Activated CD4-positive, alpha-beta T cell treated with anti-CD3 and anti-CD28 coated beads, Interleukin-2, amount 50 U/mL, for 1 hour (primary cell): ENCODE measurements at regions not wholly inside any gene's neighbourhood (a gene's known extent, or its start where the extent isn't known, plus 50 kb on each side); places are given as distances from the start of the nearest gene placed in this dataset.

Experiments used
- DNase-seq: peaks from one replicate; pipeline ENCODE4 v3.0.0-alpha.2; 2020

DNA sequence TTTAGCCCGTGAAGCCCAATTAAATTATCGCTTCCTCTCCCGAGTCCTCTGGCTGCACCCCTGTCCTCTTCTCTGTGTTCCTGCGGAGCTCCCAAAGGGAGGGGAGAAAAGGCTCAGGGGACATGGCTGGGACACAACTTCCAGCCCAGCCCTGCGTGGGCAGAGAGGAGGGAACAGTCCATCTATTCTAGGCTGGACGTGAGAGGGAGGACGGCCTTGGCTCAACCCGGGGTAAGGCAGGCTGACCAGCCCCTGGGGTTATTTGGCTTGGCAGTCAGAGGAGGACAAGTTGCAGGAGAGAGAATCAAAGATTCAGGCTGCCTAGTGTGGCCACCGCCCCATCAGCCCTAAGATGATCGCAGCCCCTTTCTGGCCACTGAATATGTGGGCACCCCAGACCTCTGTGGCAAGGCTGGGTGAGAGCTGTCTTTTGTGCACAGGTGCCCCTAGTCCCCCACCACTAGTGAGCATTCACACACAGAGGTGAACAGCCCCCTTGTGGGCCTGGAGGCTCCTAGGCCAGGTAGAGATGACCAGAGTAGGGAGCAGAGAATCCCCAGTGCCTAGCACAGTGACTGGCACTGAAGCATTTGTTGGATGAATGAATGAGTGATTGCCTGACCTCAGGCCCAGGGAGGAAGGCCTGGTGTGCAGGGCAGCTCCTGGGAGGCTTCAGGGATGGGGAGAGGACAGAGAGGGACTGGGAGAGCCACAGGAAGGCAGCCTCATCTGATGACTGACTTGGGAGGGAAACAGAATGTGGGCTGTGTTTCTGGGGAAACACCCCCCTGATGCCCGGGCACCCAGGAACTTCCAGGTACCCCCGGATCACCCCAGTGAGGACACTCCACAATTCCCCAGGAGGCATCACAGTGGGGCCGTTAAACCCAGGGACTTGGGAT, 133.9 kb downstream of the C9orf50 start:
- DNase-seq, result no peak

DNA sequence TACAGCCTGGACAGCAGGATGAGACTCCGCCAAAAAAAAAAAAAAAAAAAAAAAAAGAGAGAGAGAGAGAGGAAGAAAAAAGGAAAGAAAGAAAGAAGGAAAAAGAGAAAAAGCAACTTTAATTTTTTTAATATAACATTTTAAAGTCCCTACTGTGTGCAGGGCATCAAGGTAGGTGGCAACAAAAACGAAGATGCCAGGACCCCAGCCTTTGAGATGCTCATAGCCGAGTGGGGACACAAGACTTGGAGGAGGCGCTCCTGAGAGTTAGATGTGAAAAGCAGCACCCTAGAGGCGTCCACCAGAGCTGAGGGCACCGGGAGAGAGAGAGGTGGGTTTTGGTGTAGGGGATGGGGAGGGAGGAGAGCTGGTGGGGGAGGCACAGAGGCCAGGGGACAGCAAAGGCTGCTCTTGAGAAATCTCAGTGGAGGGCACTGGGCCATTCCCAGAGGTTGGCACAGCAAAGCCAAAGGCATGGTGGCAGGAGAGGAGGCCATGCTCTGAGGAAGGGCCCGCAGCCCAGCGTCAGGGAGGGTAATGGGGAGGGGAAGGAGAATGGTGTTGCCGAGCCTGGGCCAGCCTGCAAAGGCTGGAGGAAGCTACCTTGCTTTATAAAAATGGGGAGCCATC, 135.6 kb downstream of the C9orf50 start:
- no peak for DNase-seq

DNA sequence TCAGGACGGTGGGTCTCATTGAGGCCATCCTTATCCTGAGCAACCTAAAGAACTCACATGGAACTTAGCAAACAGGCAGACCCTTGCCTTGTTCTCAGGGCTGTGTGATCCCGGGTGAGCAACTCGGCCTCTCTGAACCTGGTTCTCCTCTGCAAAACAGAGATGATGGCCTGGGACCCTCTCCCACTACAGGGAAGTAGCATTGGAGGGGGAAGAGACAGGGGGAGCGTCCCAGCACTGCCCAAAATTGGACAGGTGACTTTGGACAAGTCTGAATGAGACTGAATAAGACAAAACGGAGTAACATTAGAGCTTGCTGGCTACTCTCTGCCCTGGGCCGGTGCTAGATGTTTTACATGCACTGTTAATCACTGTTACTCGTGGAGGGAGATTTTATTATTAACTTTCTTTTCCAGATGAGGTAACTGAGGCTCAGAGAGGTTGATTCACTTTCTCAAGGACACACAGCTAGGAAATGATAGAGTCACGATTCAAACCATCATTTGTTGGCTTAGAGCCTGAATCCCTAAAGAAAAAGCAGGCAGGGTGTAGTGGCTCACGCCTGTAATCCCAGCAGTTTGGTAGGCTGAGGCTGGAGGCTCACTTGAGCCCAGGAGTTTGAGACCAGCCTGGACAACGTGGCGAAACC, 136.4 kb downstream of the C9orf50 start:
- DNase-seq, result no peak

DNA sequence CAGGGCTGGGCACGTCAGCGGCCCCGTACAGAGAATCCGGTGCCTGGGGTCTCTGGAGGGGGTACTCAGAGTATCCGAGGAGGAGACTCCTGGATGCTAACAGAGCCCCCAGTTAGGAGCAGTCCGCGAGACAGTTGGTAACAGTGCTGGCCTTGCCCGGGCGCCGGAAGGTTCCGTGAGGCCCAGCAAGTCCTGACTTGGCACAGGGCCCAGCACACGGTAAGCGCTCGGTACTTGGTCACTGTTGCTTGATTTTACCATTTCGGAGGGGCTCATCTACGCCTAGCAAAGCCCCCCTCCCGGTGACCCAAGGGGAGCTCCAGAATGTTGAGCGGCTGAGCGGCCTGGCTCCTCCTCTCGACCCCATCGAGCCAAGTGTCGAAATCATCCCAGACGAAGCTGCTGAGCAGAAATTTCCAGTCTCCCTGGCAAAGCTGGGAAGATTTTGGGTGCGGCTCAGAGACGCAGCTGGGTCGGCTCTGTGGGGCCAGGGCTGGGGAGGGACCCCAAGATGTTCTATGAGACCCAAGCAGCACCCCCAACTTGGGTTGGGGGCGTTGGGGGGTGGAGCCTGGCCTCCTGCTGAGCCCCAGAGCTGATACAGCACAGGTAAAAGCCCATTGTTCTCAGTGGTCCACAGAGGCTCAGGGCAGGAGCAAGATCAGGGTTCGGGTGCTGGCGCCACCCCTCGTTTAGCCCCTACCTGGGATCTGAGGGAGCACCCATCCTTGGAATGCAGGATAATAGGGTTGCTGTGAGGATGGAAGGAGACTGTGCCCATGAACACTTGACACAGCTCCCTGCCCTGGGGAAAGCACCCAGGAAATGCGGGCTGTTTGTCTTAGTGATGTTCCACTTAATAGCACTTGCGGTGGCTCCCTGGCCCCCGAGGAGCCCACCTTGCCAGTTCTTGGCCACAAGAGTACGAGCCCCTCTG, 137.2 kb downstream of the C9orf50 start:
- DNase-seq, result peak; percentile 32

DNA sequence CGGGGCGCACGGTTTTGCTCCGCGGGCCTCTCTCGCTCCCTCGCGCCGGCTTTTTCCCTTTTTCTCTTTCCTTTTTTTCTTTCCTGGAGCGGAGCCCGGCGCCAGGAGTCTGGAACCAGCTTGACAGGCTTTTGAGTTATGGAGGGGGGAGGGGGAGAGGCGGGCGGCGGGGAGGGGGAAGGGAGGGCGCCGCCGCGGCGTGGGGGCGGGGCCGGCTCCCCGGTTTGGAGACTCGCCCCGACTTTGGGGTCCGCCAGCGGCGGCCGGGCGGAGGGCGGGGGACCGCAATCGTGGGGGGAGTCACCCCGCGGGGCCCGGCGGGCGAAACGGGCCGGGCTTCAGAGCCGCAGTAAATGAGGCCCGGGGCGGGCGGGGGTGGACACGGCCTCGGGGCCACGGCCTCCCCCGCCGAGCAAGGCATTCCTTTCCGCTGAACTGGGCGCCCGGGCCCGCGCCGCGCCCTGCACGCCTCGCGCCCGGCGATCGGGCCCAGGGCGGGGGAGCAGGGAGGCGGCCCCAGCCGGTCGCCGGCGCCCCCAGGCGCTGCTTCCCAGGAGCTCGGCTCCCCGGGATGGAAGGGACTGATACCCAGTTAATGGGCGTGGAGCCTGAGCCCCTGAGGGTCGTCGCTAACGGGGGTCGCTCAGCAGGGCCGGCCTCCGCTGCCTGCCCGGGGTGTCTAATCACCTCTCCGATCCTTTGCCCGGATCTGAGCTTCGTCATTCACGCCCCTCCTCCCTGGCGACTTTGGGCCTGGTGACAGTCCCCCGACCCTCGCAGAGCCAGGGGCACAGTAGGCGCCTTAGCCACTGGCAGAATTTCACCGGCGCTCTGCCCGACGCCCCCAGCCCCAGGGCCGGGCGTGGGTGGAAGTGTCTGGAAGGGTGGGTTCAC, 138.1 kb downstream of the C9orf50 start:
- peak; percentile 40 for DNase-seq

DNA sequence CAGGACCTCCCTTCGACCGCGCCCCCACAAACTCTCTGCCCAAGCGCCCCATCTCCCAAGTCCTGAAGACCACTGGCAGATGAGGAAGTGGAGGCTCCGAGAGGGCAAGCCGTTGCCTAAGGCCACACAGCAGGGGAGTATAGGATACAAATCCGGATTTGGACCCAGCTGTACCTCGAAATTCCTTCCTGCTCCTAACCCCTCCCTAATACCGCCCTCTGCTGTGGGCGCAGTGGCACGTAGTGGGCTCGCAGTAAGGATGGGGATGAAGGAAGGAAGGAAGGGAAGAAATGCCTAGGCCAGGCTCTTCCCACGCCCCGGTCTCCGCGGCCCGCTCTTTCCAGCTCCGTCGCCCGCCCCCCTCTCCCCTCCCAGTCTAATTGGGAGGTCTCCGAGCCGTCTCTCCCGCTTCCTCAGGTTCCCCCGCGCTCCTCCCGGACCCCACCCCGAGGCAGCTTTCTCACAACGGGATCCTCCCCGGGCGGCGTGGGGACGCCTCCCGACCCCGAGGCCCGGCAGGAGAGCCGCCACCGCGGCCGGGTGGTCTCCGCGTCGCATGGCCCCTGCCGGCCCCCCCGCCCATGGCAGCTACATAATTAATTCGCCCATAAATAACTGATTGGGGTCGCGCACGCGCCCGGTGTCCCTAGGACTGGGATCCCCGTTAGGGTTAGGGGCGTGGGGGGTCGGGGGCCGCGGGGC, 138.9 kb downstream of the C9orf50 start:
- no peak for DNase-seq

DNA sequence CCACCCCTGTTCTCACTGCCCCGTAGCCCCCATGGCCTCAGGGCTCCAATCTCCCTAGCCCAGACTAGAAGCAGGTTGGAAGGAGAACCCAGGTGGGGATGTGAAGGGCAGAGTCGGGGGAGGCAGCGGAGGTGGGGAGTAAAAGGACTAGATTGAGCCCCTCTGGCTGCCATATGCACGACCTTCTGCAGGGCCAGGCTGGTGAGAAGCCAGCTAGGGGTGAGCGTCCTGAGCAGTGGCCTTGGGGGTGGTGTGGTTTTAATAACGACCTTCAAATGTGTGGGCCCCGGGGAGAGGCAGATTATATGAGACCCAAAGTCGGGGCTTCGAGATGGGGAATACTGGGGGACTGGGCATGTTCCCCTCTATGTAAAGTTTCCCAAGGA, 139.5 kb downstream of the C9orf50 start:
- no peak for DNase-seq

DNA sequence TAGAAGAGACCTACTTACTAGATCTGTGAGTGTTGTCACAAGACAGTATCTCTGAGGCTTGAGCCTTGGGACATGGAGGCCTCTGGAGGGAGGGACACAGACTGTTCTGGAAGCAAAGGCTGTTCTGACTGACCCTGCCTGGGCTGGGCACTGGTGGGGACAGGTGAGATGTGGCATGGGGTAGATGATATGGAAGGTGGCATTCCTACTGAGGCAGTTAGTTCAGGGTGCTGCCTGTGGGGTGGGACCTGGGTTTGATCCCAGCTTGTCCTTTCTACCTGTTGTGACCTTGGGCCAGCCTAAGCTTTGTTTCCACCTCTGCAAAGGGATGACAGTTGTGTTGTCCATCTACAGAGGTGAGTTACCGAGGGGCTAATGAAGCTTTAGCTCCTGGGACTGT, 140.2 kb downstream of the C9orf50 start:
- no peak for DNase-seq

DNA sequence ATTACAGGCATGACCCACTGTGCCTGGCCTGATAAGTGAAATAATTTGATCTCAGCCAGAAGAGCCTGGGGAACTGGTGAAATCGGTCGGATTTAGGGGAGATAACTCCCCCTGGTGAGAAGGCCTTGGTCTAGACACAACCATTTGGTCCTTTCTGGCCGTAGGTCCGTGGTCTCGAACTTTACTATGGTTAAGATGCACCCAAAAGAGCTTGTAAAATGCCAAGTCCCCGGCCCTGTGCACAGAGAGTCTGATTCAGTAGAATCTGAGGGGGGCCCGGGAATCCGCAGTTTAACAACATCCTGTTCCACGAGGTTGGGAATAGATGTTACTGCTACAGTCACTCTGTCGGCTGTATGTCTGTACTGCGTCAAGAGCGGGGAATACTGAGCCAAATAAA, 140.7 kb downstream of the C9orf50 start:
- no peak for DNase-seq

DNA sequence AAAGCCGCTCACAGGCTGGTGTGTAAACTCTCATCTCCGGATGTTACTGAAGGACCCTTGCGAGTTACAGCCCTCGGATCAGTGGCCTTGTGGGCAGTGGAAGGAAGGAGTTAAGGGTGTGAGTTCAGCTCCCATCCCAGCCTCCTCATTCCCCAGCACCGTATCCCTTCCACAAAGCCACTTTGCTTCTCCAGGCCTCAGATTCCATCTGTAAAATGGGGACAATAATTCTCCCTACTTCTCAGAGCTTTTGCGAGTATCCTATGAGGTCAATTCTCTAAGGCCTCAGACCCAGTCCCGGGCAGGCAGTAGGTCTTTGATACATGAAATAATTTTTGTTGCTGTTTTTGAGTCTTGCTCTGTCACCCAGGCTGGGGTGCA, 141.3 kb downstream of the C9orf50 start:
- DNase-seq, result no peak

DNA sequence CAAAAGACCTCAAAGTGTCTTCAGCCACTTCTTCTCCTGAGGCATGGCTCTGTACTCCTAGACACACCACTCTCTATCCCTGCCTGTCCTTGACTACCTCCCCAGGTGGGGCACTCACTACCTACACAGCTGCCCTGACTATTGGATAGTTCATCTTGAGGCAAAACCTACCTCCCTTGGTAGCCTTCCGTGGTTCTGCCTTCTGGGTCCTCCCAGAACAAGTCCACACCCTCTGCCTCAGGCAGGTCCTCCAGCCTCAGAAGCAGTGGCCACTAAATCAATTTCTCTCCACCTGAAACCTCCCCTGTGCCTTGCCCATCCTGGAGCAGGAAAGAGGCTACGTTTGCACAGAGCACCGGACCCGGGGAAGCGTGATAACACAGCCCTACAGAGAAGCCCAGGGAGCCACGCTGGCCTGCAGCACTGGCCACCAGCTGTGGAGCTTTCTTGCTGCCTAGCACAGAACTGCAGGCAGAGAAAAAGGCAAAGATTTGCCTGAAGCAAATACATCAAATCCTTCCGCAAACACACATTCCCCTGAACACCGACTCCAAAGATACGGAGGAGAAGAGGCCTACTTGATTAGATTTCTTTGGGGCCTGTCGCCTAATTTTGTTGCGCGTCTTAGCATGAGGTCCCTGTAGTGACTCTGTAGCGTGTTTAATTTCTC, 141.8 kb downstream of the C9orf50 start:
- no peak for DNase-seq

DNA sequence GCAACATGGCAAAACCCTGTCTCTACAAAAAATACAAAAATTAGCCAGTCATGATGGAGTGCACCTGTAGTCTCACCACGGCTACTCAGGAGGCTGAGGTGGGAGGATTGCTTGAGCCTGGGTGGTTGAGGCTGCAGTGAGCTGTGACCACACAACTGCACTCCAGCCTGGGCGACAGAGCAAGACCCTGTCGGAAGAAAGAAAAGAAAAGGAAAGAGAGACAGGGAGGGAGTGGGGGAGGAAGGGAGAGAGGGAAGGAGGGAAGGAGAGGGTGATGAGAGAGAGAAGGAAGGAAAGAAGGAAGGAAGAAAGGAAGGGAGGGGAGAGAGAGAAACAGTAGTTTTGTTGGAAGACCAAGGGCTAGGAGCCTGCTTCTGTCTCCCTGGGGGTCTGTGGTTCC, 142.4 kb downstream of the C9orf50 start:
- no peak for DNase-seq

DNA sequence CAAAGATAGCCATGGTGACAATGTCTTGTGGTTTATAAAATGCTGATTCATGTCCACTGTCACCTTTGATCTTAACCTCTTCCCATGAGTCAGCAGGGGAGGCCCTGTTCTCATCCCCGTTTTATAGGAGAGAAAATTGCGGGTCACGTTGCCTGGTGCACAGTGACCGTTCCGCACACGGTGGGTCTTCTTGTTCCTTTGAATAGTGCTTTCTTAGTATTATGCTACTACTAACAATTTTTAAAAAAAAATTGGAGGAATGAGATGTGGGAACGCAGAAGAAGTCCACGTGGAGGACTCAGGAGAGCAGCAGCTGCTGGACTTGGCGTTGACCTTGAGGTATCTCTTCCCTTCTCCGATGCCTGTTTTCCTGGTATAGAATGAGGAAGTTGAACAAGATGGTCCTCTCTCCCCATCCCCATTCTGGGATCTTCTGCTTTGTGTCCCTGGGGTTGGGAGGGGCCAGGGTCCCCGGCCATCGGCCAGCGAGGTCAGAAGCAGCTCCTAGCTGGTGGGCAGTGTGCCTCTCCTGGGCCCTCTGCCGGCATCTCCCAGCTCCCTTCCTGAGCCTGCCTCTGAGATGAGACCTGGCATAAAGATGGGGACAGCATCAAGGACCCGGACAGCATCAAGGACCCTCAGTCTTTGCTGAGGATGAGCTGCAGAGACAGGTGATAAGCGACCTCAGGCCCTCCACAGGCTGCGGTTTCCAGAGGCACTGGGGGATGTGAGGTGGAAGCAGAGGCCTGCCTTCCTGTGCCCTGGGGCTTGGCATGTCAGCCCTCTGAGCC, 143.9 kb downstream of the C9orf50 start:
- no peak for DNase-seq

DNA sequence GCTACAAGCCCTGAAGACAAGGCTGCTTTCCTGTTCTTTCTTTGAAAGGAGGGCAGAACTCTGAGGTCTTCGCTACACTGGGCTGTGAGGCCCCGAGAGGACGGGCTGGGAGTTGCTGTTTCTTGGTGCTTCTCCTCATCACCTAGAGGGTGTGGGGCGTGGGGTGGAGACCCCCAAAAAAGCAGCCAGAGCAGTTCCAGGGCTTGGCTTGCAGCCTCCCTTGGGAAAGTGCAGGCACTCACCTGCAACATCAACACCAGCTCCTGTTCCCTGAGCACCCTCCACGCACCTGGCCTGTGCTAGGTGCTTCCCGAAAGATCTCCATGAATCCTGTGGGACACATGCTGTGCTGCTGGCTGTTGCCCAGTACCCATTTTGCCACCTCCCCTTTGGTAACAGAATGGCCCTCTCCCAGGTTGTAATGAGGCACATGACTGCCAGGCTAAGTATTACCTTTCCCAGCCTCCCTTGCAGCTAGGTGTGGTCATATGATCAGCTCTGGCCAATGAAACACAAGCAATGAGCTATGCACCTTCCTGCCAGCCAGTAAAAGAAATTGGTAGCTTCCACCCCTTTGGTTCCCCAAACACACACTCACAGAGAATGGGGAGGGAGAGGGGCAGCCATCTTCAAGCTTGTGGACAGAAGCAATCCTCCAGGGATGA, 146.0 kb downstream of the C9orf50 start:
- no peak for DNase-seq

DNA sequence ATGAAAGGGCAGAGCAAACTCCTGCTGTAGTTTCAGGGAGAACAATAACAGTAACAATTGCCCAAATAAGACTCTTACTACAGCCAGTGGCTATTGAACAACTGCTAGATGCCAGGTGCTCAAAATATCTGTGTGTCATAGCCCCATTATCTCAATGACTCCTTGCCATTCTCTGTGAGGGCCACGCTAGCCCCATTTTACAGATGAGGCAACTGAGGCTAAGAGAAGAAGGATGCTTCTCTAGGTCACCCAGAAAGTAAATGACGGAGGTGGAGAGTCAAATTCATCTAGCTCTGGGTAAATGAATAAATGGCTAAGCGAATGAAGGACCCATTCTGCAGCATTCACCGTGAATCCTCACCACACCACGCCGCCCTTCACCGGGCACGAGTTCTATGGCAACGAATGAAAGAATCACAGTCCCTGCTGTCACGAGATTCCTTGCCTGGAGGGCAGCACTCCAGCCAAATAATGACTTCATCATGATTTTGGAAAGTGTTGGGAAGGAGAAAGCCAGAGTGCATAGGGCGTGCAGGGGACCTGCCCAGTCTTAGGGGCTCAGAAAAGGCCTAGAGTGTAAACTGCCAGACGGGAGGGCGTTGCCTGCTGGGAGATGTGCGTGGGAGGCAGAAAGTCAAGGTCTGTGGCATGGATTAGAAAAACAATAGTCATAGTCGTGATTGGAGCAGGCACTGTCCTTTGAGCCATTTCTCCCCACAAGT, 147.2 kb downstream of the C9orf50 start:
- DNase-seq, result no peak

DNA sequence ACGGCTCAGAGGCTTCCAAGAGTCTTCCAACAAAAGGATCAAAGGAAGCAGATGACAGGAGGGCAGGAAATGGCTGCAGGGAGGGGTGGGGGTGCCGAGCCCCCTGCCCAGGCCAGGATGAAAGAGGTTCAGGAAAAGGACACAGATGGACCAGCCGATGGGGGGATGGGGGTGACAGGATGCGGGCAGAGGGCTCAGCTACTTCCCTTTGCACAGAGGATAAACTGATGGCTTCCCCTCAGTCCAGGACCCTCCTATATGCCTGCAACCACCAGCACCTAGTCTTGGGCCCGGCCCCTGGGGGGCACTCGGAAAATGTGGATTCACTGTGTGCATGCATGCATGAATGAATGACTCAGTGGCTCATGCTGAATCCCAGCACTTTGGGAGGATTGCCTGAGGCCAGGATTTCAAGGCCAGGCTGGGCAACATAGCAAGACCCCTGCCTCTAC, 148.2 kb downstream of the C9orf50 start:
- DNase-seq, result no peak

DNA sequence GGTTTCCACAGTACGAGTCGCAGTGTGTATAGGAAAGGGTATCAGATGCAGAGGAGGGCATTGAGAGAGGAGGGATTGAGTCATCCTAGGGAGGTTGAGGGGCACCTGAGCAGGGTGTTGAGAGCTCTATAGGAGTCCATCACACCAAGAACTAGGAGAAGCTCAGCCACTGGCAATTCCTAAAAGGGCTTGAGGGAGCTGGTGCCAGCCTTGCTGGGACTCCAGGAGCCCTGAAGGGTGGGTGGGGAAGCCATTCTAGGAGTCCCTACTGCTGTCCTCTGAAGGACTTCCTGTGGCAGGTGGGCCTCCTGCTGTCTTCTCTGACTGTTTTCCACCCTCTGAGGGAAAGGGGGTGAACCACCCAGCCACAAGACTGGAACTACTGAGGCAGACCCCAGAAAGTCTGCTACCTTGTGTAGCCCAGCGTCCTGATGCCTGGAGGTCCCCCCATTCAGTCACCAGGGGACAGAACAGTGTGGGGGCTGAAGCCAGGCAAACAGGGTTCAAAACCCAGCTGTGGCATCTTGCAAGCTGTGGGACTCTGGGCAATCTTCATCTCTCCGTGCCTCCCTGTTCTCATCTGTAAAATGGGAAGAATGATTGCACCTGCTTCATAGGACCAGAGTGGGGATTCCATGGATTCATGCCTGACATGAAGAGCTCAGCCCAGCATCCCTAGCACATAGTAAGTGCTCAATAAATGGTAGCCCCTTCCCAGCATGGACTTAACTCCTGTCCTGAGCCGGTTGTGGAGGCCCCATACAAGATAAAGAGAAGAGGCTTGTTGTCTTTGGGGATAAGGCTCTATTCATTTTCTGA, 149.5 kb downstream of the C9orf50 start:
- no peak for DNase-seq

DNA sequence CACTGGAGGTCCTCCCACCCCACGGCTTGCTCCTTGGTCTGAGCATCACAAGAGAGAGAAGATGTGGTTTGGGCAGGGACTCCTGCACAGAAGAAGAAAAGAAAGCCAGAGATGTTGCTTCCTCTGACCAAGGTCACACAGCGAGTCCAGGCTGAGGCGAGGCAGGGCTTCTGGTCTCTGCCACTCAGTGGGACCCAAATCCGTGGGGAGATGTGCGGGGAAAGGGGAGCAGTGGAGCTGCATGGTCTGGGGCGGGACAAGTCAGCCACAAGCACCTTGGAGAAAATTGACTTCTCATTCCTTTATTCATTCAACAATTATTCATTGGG, 150.9 kb downstream of the C9orf50 start:
- DNase-seq, result no peak
